ENCODE measurements at regions not wholly inside any gene's neighbourhood (a gene's known extent, or its start where the extent isn't known, plus 50 kb on each side); places are given as distances from the start of the nearest gene placed in this dataset.

DNA sequence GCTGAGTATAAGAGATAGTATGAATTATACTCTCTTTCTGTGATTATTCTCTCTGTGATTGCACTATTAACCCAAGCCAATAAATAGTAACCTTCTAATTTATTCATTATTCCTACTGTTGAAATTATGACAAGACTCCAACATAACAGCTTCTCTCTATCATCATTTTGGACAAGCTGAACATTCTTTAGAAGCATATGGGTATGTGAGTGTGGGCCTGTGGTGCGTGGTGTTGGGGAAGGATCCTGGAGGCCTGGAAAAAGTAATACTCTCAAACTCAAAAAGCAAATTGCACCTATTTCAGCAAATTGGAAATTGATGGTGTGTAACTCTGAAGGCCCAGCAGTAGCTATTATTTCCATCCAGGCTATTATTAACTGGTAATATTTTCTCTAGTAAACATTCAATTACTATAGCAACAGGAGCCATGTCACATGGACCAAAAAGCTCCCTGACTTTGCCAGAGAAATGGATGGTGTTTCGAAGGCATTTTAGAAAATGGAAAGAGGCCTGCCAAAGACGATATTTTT is 502.8 kb downstream of the LTN1 start:
- H3K27ac ChIP-seq (ENCODE audit: low read length in 2 of 2) = no peak overlapping the region
- intact Hi-C loops (cut with micrococcal nuclease) = no loop called here
- H3K27me3 ChIP-seq (replicated peaks in 1 of 4; ENCODE audit: control extremely low read depth in 1 of 4, control insufficient read depth in 3 of 4, insufficient read depth in 4 of 4, low read length in 3 of 4) = no peaks in the 10 kb centered on the region
- DNase-seq (no peak), ATAC-seq (ENCODE audit: low read depth) (no peak)
- ChIA-PET POLR2A (no interaction called here), CTCF (no interaction called here)
- H2AFZ ChIP-seq (ENCODE audit: insufficient read depth, low read depth, low read length, poor library complexity, severe bottlenecking) = no peak overlapping the region
- H3K9ac ChIP-seq (ENCODE audit: low read length) = no peak overlapping the region
- no peak overlapping the region for H3K4me3 ChIP-seq (ENCODE audit: control extremely low read depth in 1 of 5, extremely low read depth in 1 of 5, insufficient read depth in 1 of 5, low read depth in 2 of 5, low read length in 4 of 5)
- H3K4me2 ChIP-seq (replicated peaks; ENCODE audit: low read depth, low read length, poor library complexity, severe bottlenecking) = no peak overlapping the region
- no CpG with 5 or more reads among the region's 3 CpGs for WGBS (ENCODE audit: insufficient coverage)
- no peaks in the 10 kb centered on the region for H3K9me3 Mint-ChIP-seq (ENCODE audit: insufficient read depth)
- H3K27ac Mint-ChIP-seq = no peak overlapping the region
- no peaks in the 10 kb centered on the region for H3K9me3 ChIP-seq (ENCODE audit: control extremely low read depth in 1 of 3, control insufficient read depth in 2 of 3, insufficient read depth in 1 of 3, low read length in 2 of 3)
- no peaks in the 10 kb centered on the region for H3K79me2 ChIP-seq (ENCODE audit: control insufficient read depth, insufficient read depth, low read length)
- H4K20me1 ChIP-seq (ENCODE audit: control insufficient read depth, insufficient read depth, low read length, poor library complexity, severe bottlenecking) = no peaks in the 10 kb centered on the region
- H3K4me1 ChIP-seq (ENCODE audit: control insufficient read depth in 2 of 2, insufficient read depth in 2 of 2, low read length in 2 of 2) = no peaks in the 10 kb centered on the region
- no peak overlapping the region for H3K4me3 Mint-ChIP-seq
- H3K4me1 Mint-ChIP-seq = no peaks in the 10 kb centered on the region
- H3K27me3 Mint-ChIP-seq = no peaks in the 10 kb centered on the region
- TF ChIP-seq EZH2 (IDR thresholded peaks at IDR 0.05; ENCODE audit: borderline replicate concordance, insufficient read depth, low read depth, low read length, poor library complexity, severe bottlenecking) = no peak
- TF ChIP-seq, protein P1, sequence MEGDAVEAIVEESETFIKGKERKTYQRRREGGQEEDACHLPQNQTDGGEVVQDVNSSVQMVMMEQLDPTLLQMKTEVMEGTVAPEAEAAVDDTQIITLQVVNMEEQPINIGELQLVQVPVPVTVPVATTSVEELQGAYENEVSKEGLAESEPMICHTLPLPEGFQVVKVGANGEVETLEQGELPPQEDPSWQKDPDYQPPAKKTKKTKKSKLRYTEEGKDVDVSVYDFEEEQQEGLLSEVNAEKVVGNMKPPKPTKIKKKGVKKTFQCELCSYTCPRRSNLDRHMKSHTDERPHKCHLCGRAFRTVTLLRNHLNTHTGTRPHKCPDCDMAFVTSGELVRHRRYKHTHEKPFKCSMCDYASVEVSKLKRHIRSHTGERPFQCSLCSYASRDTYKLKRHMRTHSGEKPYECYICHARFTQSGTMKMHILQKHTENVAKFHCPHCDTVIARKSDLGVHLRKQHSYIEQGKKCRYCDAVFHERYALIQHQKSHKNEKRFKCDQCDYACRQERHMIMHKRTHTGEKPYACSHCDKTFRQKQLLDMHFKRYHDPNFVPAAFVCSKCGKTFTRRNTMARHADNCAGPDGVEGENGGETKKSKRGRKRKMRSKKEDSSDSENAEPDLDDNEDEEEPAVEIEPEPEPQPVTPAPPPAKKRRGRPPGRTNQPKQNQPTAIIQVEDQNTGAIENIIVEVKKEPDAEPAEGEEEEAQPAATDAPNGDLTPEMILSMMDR (IDR thresholded peaks at IDR 0.05) = no peak
- no peaks in the 10 kb centered on the region for H3K36me3 ChIP-seq (replicated peaks in 1 of 2; ENCODE audit: control extremely low read depth in 1 of 2, control insufficient read depth in 1 of 2, extremely low read depth in 1 of 2, insufficient read depth in 2 of 2, low read length in 1 of 2)

DNA sequence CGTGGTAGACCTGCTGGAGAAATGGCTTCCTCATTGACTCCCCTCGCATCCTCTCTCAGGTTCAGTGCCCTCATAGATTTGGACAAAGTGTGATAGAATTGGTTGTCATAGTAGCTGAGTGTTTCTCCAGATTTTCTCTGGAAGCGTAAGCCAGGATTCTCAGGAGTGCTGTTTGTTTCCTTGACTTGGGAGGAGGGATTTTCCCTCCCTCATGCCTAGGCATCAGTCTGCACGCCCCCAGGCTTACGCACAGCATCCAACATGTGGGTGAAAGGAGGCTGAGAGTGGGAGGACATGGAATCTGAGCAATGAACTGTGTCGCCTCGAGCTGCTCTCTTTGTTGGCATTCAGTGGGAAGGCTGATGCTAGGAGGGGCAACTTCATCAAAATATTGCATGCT is 503.5 kb downstream of the LTN1 start:
- 88% methylated on average over 5 of the region's 7 CpGs for WGBS (ENCODE audit: insufficient coverage)
- no peak overlapping the region for H3K4me2 ChIP-seq (replicated peaks; ENCODE audit: low read depth, low read length, poor library complexity, severe bottlenecking)
- POLR2A ChIA-PET = no interaction called here
- H3K27ac ChIP-seq (ENCODE audit: low read length in 2 of 2) = no peak overlapping the region
- H3K27me3 Mint-ChIP-seq = no peaks in the 10 kb centered on the region
- intact Hi-C loops (cut with micrococcal nuclease) = no loop called here
- no peak overlapping the region for H3K27ac Mint-ChIP-seq
- CTCF ChIA-PET = no interaction called here
- H3K9me3 ChIP-seq (ENCODE audit: control extremely low read depth in 1 of 3, control insufficient read depth in 2 of 3, insufficient read depth in 1 of 3, low read length in 2 of 3) = no peaks in the 10 kb centered on the region
- ATAC-seq (ENCODE audit: low read depth) (no peak), DNase-seq (no peak)
- TF ChIP-seq EZH2 (IDR thresholded peaks at IDR 0.05; ENCODE audit: borderline replicate concordance, insufficient read depth, low read depth, low read length, poor library complexity, severe bottlenecking) = no peak
- TF ChIP-seq, protein P1 (IDR thresholded peaks at IDR 0.05) = no peak
- H2AFZ ChIP-seq (ENCODE audit: insufficient read depth, low read depth, low read length, poor library complexity, severe bottlenecking) = no peak overlapping the region
- H3K9me3 Mint-ChIP-seq (ENCODE audit: insufficient read depth) = no peaks in the 10 kb centered on the region
- no peaks in the 10 kb centered on the region for H3K4me1 ChIP-seq (ENCODE audit: control insufficient read depth in 2 of 2, insufficient read depth in 2 of 2, low read length in 2 of 2)
- no peaks in the 10 kb centered on the region for H3K27me3 ChIP-seq (replicated peaks in 1 of 4; ENCODE audit: control extremely low read depth in 1 of 4, control insufficient read depth in 3 of 4, insufficient read depth in 4 of 4, low read length in 3 of 4)
- no peak overlapping the region for H3K4me3 Mint-ChIP-seq
- no peak overlapping the region for H3K9ac ChIP-seq (ENCODE audit: low read length)
- H3K4me3 ChIP-seq (ENCODE audit: control extremely low read depth in 1 of 5, extremely low read depth in 1 of 5, insufficient read depth in 1 of 5, low read depth in 2 of 5, low read length in 4 of 5) = no peak overlapping the region
- no peaks in the 10 kb centered on the region for H4K20me1 ChIP-seq (ENCODE audit: control insufficient read depth, insufficient read depth, low read length, poor library complexity, severe bottlenecking)
- no peaks in the 10 kb centered on the region for H3K79me2 ChIP-seq (ENCODE audit: control insufficient read depth, insufficient read depth, low read length)
- no peaks in the 10 kb centered on the region for H3K36me3 ChIP-seq (replicated peaks in 1 of 2; ENCODE audit: control extremely low read depth in 1 of 2, control insufficient read depth in 1 of 2, extremely low read depth in 1 of 2, insufficient read depth in 2 of 2, low read length in 1 of 2)
- H3K4me1 Mint-ChIP-seq = no peaks in the 10 kb centered on the region
